ENCODE measurements at regions not wholly inside any gene's neighbourhood (a gene's known extent, or its start where the extent isn't known, plus 50 kb on each side); places are given as distances from the start of the nearest gene placed in this dataset.

DNA sequence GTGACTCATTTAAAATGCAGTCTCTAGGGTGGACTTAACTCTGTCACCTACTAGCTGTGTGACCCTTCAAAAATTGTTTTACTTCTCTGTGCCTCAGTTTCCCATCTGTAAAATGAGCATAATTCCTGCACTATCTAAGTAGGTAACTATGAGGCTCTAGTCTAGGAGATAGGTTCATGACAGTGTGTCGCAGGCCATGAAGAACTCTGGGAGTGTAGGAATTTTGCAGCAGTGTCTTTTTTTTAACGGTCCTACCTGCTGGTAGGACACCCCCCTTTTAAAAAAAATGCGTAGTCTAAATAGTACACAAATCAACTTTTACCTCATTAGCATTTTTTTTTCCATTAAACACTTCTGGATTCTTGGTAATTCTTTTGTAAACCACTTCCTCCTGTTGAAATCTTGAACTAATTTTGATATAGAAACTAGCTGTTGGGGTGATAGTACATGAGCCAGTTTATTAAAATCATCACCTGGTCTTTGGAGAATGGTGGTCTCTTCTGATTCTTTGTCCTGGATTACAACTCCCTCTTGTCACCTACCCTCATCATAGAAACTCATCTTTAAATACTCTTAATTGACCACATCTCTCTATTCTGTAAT lies 86.0 kb upstream of the SLC38A2 start:
- no peak for TF ChIP-seq CTCF (conservative IDR thresholded peaks at IDR 0.05; ENCODE audit: low read depth, low read length)
- TF ChIP-seq USF2 (IDR thresholded peaks at IDR 0.05; ENCODE audit: low read depth, low read length), result no peak
- no peak for TF ChIP-seq POLR2A (IDR thresholded peaks at IDR 0.05; ENCODE audit: low read depth, low read length)
- TF ChIP-seq RAD21 (IDR thresholded peaks at IDR 0.05; ENCODE audit: low read length), result no peak
- TF ChIP-seq MAFK (IDR thresholded peaks at IDR 0.05; ENCODE audit: low read depth, low read length), result no peak

All from IMR-90 (cell line).